K562 (cell line): ENCODE measurements at regions not wholly inside any gene's neighbourhood (a gene's known extent, or its start where the extent isn't known, plus 50 kb on each side); places are given as distances from the start of the nearest gene placed in this dataset.

Source experiments
- ATAC-seq: fragments of 200-7000 bp; cut with Tn5 transposase; 3 replicates; pipeline ENCODE4 v1.9.1; 2020; ENCODE audit warnings: moderate library complexity
- BruUV-seq: library from RNA; stranded (reverse); fragments of 400-500 nt; replicated peaks from 2 replicates; lab custom pipeline; 2021; lab: Mats Ljungman, UMichigan
- CTCF ChIA-PET: fragments of 300-600 bp; formaldehyde crosslinking; extraction: SDS; loops from one replicate; lab custom pipeline; 2021; ENCODE audit warnings: low intra/inter-chr PET ratio; lab: Yijun Ruan, JAX
- POLR2A ChIA-PET: fragments of 300-600, 350-650 bp; sonication (Branson Sonifier 250); formaldehyde crosslinking; extraction: SDS; loops from one replicate; lab custom pipeline; 2021; ENCODE audit warnings: antibody characterized with exemption, inconsistent platforms; lab: Yijun Ruan, JAX
- DNase-seq, 4 experiments: peaks; one replicate each; pipeline versions ENCODE4 v3.0.0 to v3.0.0-alpha.2; 2011 to 2018; ENCODE audit warnings: low spot score in 3 of 4, mixed read lengths in 3 of 4; ENCODE audit errors: extremely low read depth in 1 of 4
- FAIRE-seq: peaks from 2 replicates; lab custom pipeline; 2011; peaks lifted over from hg19 to GRCh38; lab: Jason Lieb, UNC
- H2AFZ ChIP-seq: 2 replicates; pipeline ENCODE4 v1.6.0; 2011; ENCODE audit warnings: low read depth, low read length, control low read depth, inconsistent platforms
- H3K27ac ChIP-seq: fragments of 200-600 bp; 3 replicates; pipeline ENCODE4 v1.8.0; 2011; ENCODE audit warnings: low read depth, mild to moderate bottlenecking, control low read depth, inconsistent platforms, low read length, moderate library complexity, mixed read lengths; ENCODE audit errors: extremely low read depth
- H3K27me3 ChIP-seq, 2 experiments: fragments of 300-600 bp in 1 of 2; 2 replicates in 1 of 2; 3 replicates in 1 of 2; pipeline versions ENCODE4 v1.6.0 to v1.8.0; 2011; ENCODE audit warnings: inconsistent platforms in 2 of 2, low read length in 2 of 2, mild to moderate bottlenecking in 1 of 2, mixed read lengths in 1 of 2, moderate library complexity in 1 of 2; ENCODE audit not compliant: control insufficient read depth in 2 of 2, insufficient read depth in 2 of 2
- H3K36me3 ChIP-seq: fragments of 300-600 bp; 3 replicates; pipeline ENCODE4 v1.8.0; 2011; ENCODE audit warnings: mild to moderate bottlenecking, low read length, inconsistent platforms; ENCODE audit not compliant: control insufficient read depth, insufficient read depth
- H3K4me1 ChIP-seq, 2 experiments: fragments of 200-600 bp in 1 of 2; replicated peaks in 1 of 2; 2 replicates in 1 of 2; 3 replicates in 1 of 2; pipeline versions ENCODE4 v1.5.1 to v1.8.0; 2011; ENCODE audit warnings: inconsistent platforms in 2 of 2, low read length in 2 of 2, mild to moderate bottlenecking in 1 of 2, mixed read lengths in 1 of 2, moderate library complexity in 1 of 2; ENCODE audit not compliant: control insufficient read depth in 2 of 2, insufficient read depth in 2 of 2
- H3K4me2 ChIP-seq: 2 replicates; pipeline ENCODE4 v1.6.1; 2011; ENCODE audit warnings: low read length, control low read depth, inconsistent platforms, mixed read lengths; ENCODE audit not compliant: insufficient read depth
- H3K4me3 ChIP-seq: fragments of 200-600 bp; sonication (generic), shearing (Covaris generic); 2 replicates; pipeline ENCODE4 v1.5.1; 2016; ENCODE audit warnings: control low read depth, inconsistent platforms
- H3K79me2 ChIP-seq: fragments of 200-600 bp; 3 replicates; pipeline ENCODE4 v1.8.0; 2011; ENCODE audit warnings: low read length, inconsistent platforms; ENCODE audit not compliant: control insufficient read depth, insufficient read depth
- H3K9ac ChIP-seq, 2 experiments: 2 replicates each; pipeline versions ENCODE4 v1.6.0 to v1.6.1; 2011; ENCODE audit warnings: low read depth in 2 of 2, low read length in 2 of 2, control low read depth in 1 of 2, inconsistent platforms in 1 of 2, mild to moderate bottlenecking in 1 of 2, mixed read lengths in 1 of 2; ENCODE audit not compliant: insufficient read depth in 1 of 2
- H3K9me1 ChIP-seq: one replicate; pipeline ENCODE4 v1.6.0; 2011; ENCODE audit warnings: inconsistent platforms, mild to moderate bottlenecking, low read length, moderate library complexity; ENCODE audit not compliant: control insufficient read depth, insufficient read depth
- H3K9me3 ChIP-seq: replicated peaks from 2 replicates; pipeline ENCODE4 v1.5.1; 2011; ENCODE audit warnings: low read depth, low read length, inconsistent platforms; ENCODE audit not compliant: control insufficient read depth, insufficient read depth
- H4K20me1 ChIP-seq: replicated peaks from 2 replicates; pipeline ENCODE4 v1.6.1; 2011; ENCODE audit warnings: low read length, inconsistent platforms, mixed read lengths; ENCODE audit not compliant: control insufficient read depth, insufficient read depth
- CTCF ChIP-seq, 3 experiments: IDR thresholded peaks in 2 of 3; conservative IDR thresholded peaks in 1 of 3; 2 replicates each; pipeline ENCODE4 v1.5.1; 2011 to 2012; ENCODE audit warnings: low read length in 3 of 3, mild to moderate bottlenecking in 3 of 3, control low read depth in 2 of 3, improper control_type of control experiment in 1 of 3, inconsistent platforms in 1 of 3, low read depth in 1 of 3, mixed read lengths in 1 of 3, moderate library complexity in 1 of 3; ENCODE audit not compliant: insufficient read depth in 2 of 3
- ZNF282 ChIP-seq: sonication (generic); formaldehyde crosslinking; IDR thresholded peaks from 2 replicates; pipeline ENCODE4 v1.8.1; 2023; ENCODE audit warnings: missing genetic modification reagents
- ZNF717 ChIP-seq: fragments of 250-450 bp; sonication (Bioruptor Pico); IDR thresholded peaks from 2 replicates; pipeline ENCODE4 v1.5.0; 2021
- WGBS: fragments of 100-300 bp; shearing (Covaris generic); methylation state at CpG from one replicate; pipeline ENCODE4 v1.1.6; 2016; ENCODE audit warnings: low coverage, mixed read lengths; ENCODE audit not compliant: insufficient coverage; ENCODE audit errors: missing lambda C conversion rate; 5-methylcytosine and 5-hydroxymethylcytosine counted together
- in situ Hi-C: fragments of 300-500 bp; cut with MboI; formaldehyde crosslinking; loops from 4 replicates; pipeline ENCODE4 v1.15.0; 2018; ENCODE audit warnings: inconsistent platforms, mixed read lengths
- intact Hi-C: fragments of 100-400 bp; cut with micrococcal nuclease; formaldehyde crosslinking; loops from 2 replicates; pipeline ENCODE4 v1.14.2; 2022

DNA sequence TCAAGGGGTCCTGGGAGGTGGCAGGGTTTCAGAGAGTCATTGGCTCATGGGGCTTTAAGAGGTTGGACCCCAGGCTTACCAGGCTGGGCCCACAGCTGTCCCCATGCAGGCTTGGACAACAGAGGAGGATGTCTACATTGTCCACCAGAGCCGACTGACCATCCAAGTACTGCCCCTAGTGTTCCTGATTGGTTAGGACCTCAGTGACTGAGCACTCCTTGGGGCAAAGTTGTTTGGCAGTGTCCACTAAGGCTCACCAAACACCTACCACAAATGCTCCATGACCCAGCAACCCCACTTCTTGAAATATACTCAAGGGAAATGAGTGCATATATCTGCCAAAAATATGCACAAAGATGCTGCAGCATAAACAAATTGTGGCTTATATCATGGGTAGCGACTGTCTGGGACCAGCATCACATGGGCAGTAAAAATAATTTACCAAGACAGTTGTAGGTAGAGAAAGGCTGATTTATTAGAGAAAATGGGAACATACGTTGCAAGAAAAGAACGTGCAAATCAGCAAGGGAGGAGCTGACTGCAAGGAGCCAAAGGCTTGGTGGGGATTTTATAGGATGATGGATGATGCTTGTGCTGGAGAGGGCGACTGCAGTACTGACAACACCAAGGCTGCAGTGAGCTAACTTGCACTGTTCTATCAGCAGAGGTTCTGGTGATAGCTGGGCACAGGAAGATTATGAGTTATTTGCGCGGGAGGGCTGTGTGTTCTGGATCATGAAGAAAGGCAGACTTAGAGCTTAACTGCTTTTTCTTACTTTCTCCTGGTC, 265.2 kb downstream of the GADD45G start:
- BruUV-seq: no TSS peak

More for the DNA sequence above, 265.2 kb downstream of the GADD45G start:
- Histone ChIP-seq H2AFZ (no peak overlapping the region), H3K4me3 (no peak overlapping the region), H4K20me1 (no peaks in the 10 kb centered on the region), H3K79me2 (no peaks in the 10 kb centered on the region), H3K27ac (no peak overlapping the region), H3K9me1 (no peaks in the 10 kb centered on the region), H3K9ac (no peak overlapping the region), H3K36me3 (no peaks in the 10 kb centered on the region), H3K4me2 (no peak overlapping the region), H3K27me3 (no peaks in the 10 kb centered on the region; a peak in 1 of 5 replicates), H3K4me1 (no peaks in the 10 kb centered on the region), H3K9me3 (no peaks in the 10 kb centered on the region)
- ChIA-PET CTCF (no interaction called here), POLR2A (no interaction called here)
- DNase-seq (no peak), FAIRE-seq (no peak), ATAC-seq (peak; percentile 60; the same call in 1 of the 3 replicates)
- in situ Hi-C loops (no loop called here), intact Hi-C loops (no loop called here)
- TF ChIP-seq ZNF717 (CRISPR knock-in tag) (no peak), CTCF (IDR thresholded peaks at IDR 0.05 in 2 of 3, conservative IDR thresholded peaks at IDR 0.05 in 1 of 3; ENCODE audit: insufficient read depth in 2 of 3, low read depth in 1 of 3, low read length in 3 of 3) (peak in 1 of 3 experiments; percentile 9; a peak in 1 of 6 replicates), ZNF282 (CRISPR knock-in tag) (no peak)
- 2% methylated on average over 6 of the region's 7 CpGs for WGBS
